Transverse colon (tissue), 4 donors: ENCODE measurements at regions not wholly inside any gene's neighbourhood (a gene's known extent, or its start where the extent isn't known, plus 50 kb on each side); places are given as distances from the start of the nearest gene placed in this dataset.

Experiments
- EP300 ChIP-seq: sonication (generic); formaldehyde crosslinking; IDR thresholded peaks from one replicate; pipeline ENCODE4 v1.6.1; 2017; ENCODE audit warnings: antibody characterized with exemption, low read depth
- POLR2A ChIP-seq: fragments of 450-650 bp; IDR thresholded peaks from one replicate; pipeline ENCODE4 v1.6.1; 2016; ENCODE audit warnings: antibody characterized with exemption, mild to moderate bottlenecking, moderate library complexity
- POLR2AphosphoS5 ChIP-seq, 3 donors: sonication (generic); formaldehyde crosslinking; IDR thresholded peaks; one replicate each; pipeline ENCODE4 v1.6.1; 2016; ENCODE audit warnings: antibody characterized with exemption in 3 of 3
- TF ChIP-seq, protein P1 (sequence below), 5 experiments: fragments of 200-600 bp in 3 of 5; fragments of 450-650 bp in 2 of 5; sonication (generic) in 3 of 5; IDR thresholded peaks; 1 replicate in 2 of 5; 2 replicates in 3 of 5; pipeline ENCODE4 v1.5.1; 2016 to 2017; ENCODE audit warnings: antibody characterized with exemption in 5 of 5, inconsistent platforms in 3 of 5, mild to moderate bottlenecking in 2 of 5, moderate library complexity in 1 of 5

DNA sequence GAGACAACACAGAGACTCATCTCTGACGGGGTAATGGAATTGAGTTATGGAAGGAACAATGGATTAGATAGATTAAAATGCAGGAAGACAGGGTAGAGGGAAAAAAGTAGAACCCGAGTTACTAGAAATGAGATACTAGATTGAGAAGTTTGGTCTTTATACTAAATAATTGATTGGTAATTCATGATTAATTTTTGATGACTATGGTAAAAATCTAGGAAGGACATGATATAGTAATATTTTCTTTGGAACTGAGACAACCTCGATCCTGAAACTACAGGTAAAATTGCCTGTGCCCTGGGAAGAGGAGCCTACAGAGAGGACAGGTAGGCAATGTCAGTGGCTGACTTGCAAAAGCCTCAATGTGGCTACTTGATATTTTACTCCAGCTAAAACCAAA is 188.4 kb upstream of the GPC6 start:
- TF ChIP-seq, protein P1, sequence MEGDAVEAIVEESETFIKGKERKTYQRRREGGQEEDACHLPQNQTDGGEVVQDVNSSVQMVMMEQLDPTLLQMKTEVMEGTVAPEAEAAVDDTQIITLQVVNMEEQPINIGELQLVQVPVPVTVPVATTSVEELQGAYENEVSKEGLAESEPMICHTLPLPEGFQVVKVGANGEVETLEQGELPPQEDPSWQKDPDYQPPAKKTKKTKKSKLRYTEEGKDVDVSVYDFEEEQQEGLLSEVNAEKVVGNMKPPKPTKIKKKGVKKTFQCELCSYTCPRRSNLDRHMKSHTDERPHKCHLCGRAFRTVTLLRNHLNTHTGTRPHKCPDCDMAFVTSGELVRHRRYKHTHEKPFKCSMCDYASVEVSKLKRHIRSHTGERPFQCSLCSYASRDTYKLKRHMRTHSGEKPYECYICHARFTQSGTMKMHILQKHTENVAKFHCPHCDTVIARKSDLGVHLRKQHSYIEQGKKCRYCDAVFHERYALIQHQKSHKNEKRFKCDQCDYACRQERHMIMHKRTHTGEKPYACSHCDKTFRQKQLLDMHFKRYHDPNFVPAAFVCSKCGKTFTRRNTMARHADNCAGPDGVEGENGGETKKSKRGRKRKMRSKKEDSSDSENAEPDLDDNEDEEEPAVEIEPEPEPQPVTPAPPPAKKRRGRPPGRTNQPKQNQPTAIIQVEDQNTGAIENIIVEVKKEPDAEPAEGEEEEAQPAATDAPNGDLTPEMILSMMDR (IDR thresholded peaks at IDR 0.05): no peak
- TF ChIP-seq POLR2A (no peak), POLR2AphosphoS5 (IDR thresholded peaks at IDR 0.05) (no peak), EP300 (no peak)
